ENCODE measurements at regions not wholly inside any gene's neighbourhood (a gene's known extent, or its start where the extent isn't known, plus 50 kb on each side); places are given as distances from the start of the nearest gene placed in this dataset.

DNA sequence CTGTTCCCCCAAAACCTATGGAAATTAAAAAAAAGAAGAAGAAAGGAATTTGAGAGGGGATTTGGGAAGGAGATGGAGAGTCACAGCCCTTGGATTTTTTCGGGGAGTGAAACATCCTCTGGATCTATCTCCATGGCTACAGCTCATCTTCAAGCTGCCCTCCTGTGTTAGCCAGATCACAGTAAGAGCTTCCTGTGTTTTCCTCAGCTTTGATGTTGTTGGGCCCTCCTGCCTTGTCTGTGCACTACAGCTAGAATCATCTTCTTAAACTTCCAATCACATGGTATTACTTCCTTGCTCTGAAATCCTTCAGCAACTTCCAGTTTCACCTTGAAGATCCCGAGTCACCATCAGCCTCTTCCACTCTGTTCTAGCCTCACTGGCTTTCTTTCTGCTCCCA is 207.8 kb upstream of the ZFP64 start:
- TF ChIP-seq, protein P1, sequence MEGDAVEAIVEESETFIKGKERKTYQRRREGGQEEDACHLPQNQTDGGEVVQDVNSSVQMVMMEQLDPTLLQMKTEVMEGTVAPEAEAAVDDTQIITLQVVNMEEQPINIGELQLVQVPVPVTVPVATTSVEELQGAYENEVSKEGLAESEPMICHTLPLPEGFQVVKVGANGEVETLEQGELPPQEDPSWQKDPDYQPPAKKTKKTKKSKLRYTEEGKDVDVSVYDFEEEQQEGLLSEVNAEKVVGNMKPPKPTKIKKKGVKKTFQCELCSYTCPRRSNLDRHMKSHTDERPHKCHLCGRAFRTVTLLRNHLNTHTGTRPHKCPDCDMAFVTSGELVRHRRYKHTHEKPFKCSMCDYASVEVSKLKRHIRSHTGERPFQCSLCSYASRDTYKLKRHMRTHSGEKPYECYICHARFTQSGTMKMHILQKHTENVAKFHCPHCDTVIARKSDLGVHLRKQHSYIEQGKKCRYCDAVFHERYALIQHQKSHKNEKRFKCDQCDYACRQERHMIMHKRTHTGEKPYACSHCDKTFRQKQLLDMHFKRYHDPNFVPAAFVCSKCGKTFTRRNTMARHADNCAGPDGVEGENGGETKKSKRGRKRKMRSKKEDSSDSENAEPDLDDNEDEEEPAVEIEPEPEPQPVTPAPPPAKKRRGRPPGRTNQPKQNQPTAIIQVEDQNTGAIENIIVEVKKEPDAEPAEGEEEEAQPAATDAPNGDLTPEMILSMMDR (IDR thresholded peaks at IDR 0.05), result no peak
- TF ChIP-seq POLR2AphosphoS5 (IDR thresholded peaks at IDR 0.05) (no peak), POLR2A (IDR thresholded peaks at IDR 0.05) (no peak), EP300 (IDR thresholded peaks at IDR 0.05) (no peak)

Measured in gastroesophageal sphincter (tissue), 3 donors.